HG02870 (cell line): ENCODE measurements at regions not wholly inside any gene's neighbourhood (a gene's known extent, or its start where the extent isn't known, plus 50 kb on each side); places are given as distances from the start of the nearest gene placed in this dataset.
"Not testable (repeated sequence)": the region's sequence is repeated elsewhere in the genome, so short reads cannot be mapped to it uniquely, and the experiment has no call there.

ENCODE experiments used
- ATAC-seq: cut with Tn5 transposase; IDR thresholded peaks from one replicate; pipeline ENCODE4 v1.9.1; 2021; ENCODE audit warnings: mild to moderate bottlenecking, moderate library complexity; ENCODE audit not compliant: unreplicated experiment

GRCh38 chr2:209261366-209262053 lies 162.3 kb upstream of the MAP2 start:
- ATAC-seq, result not testable (repeated sequence)

GRCh38 chr2:209269024-209269423 lies 154.8 kb upstream of the MAP2 start:
- ATAC-seq, result no peak

DNA sequence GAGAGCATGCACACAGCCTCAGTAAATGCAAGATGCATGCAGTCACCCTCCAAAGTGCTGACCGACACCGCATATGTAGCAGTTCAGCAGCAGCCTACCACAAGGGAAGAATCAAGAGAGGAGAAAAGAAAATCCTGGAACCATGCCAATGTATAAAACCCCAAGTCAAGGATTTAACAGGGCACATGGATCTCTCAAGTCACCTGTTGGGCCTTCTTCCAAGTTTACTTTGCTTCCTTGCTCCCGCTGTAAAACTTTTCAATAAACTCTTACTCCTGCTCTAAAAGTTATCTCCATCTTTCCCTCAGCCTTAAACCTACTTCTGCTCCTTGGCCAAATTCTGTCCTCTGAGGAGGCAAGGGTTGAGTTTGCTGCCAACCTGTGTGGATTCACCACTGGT lies 147.8 kb upstream of the MAP2 start:
- ATAC-seq, result no peak

DNA sequence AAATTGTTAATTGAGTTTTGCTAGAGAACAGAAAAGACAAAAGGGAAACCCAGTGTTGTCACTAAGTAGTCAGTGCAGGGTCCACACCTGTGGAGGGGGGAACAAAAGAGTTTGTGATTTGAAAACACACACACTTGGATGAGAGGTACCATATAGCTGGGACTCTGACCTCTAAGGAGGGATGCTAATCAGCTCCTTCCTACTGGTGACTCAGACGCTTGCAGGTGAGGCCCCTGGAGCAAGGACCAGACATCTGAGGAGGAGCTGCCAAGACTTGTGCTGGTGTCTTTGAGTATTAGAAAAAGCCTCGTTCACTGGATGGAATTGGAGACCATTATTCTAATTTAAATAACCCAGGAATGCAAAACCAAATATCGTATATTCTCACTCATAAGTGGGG lies 146.4 kb upstream of the MAP2 start:
- ATAC-seq, result no peak

DNA sequence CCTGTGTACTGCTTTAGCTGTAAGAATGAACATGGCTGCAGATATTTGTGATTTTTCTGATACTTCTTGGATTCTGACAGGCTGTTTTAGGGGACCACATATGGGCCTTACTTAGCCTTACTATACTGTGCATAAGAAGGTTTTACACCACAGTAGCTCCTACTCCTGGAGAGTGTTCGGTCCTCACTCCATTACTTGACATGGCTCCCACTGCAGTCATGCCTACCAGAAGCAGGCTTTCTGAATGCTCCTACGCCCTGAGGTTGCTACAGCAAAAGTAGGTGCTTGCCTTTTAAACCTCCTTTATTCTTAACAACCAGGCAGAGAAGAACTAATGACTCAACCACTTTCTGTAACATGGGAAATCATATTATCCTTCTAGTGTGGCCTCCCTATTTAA lies 125.2 kb upstream of the MAP2 start:
- no peak for ATAC-seq

GRCh38 chr2:209299478-209299877 lies 124.4 kb upstream of the MAP2 start:
- ATAC-seq, result not testable (repeated sequence)

DNA sequence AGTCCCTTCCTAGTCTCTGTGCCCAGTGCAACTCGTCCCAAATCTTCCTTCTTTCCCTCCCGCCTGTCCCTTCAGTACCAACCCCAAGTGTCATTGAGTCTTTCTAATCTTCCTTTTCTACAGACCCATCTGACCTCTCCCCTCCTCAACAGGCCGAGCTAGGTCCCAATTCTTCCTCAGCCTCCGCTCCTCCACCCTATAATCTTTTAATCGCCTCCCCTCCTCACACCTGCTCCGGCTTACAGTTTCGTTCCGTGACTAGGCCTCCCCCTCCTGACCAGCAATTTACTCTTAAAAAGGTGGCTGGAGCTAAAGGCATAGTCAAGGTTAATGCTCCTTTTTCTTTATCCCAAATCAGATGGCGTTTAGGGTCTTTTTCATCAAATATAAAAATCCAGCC lies 123.1 kb upstream of the MAP2 start:
- ATAC-seq, result not testable (repeated sequence)

DNA sequence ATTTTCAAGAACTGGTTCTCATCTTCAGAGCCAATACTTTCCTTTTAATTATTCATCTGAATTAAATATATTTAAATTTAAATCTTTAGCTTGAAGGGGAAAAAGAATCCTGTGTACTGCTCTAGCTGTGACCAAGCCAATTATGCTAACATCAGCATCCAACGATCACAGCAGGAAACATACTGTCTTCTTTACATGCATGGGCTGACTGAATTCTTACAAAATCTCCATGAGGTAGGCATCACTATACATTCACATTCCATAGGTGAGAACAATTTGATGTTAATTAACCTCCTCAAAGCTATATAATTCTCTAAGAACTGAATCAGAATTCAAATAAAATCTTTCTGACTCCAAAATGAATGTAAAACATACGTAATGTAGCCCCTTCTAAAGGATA lies 118.8 kb upstream of the MAP2 start:
- no peak for ATAC-seq

DNA sequence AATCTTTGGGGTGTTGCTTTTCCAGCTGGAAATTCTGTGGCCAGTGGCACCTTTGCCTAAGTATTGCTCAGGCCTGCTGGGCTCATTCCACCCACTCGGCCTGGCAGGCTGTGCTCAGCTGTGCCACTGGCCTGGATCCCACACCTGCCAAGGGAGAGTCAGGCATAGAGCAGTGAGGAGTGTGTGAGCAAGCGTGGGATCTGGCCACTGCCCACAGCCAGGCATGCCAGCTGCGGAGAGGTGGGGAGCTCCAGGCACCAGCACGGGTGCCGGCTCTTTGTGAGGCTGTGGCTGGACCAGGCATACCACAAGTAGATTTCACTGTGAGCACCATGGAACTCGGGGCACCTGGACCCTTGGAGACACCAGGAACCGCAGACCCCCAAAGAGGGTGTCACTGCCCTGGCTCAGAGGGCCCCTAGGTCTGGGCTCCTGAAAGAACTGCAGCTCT lies 118.1 kb upstream of the MAP2 start:
- ATAC-seq, result no peak

DNA sequence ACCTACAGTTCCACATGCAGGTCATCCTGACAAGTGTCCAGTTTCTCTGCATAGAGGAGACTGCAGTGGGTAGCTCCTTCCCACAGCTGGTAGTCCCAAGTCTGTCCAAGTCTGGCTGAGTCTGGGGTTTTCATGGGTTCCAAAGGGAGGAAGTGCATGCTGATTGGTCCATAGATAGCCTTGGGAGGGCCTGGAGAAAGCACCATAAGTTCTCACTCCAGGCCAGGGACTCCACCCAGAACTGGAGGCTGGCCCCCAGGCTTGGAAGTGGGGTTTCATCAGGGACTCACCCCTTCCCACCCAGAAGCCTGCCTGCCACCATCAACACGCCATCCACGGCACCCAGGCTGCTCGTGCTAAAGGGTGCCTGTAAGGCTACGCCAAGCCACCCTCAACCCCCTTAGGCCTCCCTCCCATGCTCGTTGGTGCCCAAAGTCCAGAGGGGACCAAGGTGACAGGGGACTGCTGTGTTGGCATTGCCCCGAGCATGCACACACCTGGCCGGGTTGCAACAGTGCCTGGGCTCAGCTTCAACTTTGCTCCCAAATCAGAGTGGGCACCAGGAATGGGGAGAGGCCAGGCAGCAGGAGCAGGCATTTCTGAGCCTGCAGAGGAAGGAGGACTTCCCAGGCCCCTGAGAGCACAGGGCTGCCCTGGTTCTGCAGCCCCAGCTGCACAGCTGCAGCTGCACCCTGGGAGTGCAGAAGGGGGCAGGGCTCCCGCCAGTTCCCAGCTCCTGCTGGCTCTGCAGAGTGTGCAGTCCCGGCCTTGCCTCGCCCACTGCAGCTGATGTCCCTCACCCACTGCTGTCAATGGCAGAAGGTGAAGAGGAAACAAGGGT lies 116.5 kb upstream of the MAP2 start:
- no peak for ATAC-seq

DNA sequence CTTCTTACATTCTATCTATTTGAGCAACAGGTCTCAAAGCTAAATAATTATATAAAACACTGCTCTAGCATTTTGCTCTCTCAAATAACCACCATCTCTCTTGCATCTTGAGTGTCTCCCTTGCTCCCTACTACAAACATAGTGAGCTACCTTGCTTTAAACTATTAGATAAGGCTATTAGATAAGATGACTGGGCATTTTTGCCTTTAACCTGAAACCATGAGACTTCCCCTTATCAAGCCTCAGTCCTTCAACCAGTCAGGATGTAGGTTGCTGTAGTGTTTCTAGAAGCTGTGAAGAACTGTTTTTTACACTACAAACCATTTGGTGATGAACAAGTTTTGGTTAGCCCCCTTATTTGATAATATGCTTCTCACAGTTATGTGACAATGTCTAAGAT lies 115.4 kb upstream of the MAP2 start:
- ATAC-seq, result no peak

DNA sequence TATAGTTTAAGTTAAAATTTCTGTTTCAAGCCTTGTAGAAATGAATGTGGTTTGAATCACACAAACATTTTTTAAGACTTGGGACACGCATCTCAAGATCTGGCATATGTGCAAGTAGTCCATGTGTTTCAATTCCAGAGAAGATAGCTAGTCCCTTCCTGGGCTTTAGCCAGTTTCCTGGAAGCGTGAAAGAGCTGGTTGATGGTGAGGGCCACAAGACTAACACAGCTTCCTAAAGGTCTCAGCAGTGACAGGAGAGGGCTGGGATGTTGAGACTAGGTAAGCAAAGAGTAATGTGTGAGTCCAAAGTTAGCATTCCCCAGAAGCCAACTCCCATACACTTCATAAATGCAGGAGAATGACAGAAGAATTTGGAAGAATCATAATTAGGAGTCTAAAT lies 111.9 kb upstream of the MAP2 start:
- ATAC-seq, result no peak

DNA sequence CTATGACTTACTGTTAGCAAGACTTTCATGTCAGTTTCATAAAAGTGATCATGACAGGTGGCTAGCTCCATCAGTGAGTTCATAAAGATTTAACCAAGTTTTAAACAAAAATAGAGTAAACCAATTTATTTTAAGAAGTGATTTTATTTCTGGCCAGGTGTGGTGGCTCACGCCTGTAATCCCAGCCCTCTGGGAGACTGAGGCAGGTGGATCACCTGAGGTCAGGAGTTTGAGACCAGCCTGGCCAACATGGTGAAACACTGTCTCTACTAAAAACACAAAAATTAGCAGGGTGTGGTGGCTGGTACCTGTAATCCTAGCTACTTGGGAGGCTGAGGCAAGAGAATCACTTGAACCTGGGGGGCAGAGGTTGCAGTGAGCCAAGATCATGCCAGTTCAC lies 111.4 kb upstream of the MAP2 start:
- not testable (repeated sequence) for ATAC-seq

DNA sequence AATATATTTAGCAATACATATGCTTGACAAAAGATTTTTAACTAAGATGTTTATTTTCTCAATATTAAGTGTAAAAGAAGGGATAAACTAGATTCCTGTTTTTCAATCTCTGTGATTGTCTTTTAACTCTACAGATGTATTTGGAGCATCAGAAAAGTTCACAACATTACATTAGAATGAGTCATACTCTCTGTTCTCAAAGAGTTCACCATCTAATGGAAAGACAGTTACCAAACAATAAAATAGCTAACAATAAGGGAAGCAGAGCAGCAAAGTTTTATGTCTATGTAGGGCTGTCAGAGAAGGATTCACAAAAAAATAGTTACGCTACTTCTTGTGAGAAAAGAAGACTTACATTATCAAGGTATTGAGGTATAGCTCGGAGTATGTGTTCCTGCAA lies 109.2 kb upstream of the MAP2 start:
- ATAC-seq, result no peak

GRCh38 chr2:209316141-209316540 lies 107.7 kb upstream of the MAP2 start:
- ATAC-seq, result no peak

- no peak for ATAC-seq
Measured at GRCh38 chr2:209321076-209321475, 102.8 kb upstream of the MAP2 start.

DNA sequence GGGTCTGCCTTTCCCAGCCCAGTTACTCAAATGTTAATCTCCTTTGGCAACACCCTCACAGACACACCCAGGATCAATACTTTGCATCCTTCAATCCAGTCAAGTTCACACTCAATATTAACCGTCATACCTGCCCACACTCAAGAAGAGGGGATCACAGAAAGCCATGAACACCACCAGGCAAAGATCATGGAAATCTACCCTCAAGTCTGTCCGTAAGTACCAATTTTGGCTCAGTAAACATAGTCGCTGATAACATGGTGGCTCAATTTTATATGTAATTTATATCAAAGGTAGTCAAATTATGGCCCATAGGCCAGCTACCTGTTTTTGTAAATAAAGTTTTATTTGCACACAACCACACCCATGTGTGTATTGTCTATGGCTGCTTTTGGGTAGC lies 102.3 kb upstream of the MAP2 start:
- ATAC-seq, result no peak

DNA sequence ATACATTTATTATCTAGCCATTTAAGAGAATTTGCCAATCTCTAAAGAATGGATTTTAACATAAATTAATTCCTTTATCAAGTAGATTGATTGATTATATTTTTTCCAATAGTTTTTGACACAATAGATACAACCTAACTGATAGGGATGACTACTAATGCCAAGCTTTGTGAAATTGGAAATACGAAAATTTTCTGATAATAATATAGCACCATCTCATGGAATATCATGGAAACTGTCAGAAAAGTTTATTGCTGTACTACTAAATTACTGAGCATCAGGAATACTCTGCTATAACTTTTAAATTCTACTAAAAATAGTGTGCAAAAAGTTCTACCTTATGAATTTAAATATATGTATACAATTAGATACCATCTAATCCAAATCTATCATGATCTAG lies 101.8 kb upstream of the MAP2 start:
- ATAC-seq, result no peak

- ATAC-seq, result no peak
Measured at GRCh38 chr2:209322905-209323512, 100.8 kb upstream of the MAP2 start.

DNA sequence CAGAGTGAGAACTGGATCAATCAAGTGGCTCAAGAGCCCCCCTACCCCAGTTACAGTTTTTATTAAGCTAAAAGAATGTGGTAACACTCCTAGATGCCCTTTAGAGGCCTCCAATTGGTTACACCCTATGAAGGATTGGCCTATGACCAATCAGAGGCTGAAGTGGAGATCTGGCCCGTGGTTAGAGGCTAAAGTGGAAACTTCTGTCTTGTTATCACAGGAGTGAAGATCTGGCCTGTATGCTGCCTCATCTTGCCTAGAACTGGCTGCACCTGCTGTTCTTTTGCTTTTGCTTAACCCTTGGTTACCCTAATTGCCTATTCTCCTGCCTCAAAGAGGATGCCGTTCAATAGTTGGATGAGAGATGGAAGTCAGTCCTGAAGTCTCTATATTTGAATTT lies 100.1 kb upstream of the MAP2 start:
- ATAC-seq, result no peak

GRCh38 chr2:209324281-209324680 lies 99.6 kb upstream of the MAP2 start:
- ATAC-seq, result no peak

DNA sequence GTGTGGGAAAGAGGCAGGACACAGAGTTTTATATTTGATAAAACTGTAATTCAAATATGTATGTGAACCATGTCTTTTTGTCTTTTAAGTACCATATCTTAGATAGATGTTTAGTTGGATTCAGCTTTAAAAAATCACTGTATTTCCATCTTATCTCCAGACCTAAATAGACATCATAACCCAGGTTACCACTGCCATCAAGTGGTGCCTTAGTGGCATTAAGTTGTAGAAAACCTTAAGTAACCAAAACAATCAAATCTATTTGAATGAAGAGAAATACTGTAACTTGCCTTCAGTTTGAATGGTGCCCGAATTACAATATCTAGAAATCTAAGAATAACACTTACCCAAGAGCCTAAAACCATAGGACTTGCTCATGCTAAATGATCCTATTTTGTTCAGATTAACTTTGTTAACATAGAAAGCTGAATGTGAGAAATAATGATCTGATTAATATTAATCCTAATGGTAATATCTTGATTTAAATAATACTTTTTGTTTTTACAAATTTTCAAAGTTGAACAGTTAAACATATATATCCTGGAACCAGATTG lies 92.5 kb upstream of the MAP2 start:
- no peak for ATAC-seq
